C4-2B (cell line): ENCODE measurements at regions not wholly inside any gene's neighbourhood (a gene's known extent, or its start where the extent isn't known, plus 50 kb on each side); places are given as distances from the start of the nearest gene placed in this dataset.

Experiments
- H3K27ac ChIP-seq: fragments of 450-650 bp; 2 replicates; pipeline ENCODE4 v1.5.1; 2017
- ZFX ChIP-seq: fragments of 450-650 bp; IDR thresholded peaks from 2 replicates; pipeline ENCODE4 v1.6.1; 2017
- TF ChIP-seq, protein P1 (sequence below): fragments of 450-650 bp; conservative IDR thresholded peaks from 2 replicates; pipeline ENCODE4 v1.5.1; 2017; ENCODE audit warnings: mild to moderate bottlenecking

- TF ChIP-seq, protein P1, sequence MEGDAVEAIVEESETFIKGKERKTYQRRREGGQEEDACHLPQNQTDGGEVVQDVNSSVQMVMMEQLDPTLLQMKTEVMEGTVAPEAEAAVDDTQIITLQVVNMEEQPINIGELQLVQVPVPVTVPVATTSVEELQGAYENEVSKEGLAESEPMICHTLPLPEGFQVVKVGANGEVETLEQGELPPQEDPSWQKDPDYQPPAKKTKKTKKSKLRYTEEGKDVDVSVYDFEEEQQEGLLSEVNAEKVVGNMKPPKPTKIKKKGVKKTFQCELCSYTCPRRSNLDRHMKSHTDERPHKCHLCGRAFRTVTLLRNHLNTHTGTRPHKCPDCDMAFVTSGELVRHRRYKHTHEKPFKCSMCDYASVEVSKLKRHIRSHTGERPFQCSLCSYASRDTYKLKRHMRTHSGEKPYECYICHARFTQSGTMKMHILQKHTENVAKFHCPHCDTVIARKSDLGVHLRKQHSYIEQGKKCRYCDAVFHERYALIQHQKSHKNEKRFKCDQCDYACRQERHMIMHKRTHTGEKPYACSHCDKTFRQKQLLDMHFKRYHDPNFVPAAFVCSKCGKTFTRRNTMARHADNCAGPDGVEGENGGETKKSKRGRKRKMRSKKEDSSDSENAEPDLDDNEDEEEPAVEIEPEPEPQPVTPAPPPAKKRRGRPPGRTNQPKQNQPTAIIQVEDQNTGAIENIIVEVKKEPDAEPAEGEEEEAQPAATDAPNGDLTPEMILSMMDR = no peak
- H3K27ac ChIP-seq = no peak overlapping the region
Observed at GRCh38 chr21:40901691-40902090, 54.7 kb upstream of the DSCAM start.

DNA sequence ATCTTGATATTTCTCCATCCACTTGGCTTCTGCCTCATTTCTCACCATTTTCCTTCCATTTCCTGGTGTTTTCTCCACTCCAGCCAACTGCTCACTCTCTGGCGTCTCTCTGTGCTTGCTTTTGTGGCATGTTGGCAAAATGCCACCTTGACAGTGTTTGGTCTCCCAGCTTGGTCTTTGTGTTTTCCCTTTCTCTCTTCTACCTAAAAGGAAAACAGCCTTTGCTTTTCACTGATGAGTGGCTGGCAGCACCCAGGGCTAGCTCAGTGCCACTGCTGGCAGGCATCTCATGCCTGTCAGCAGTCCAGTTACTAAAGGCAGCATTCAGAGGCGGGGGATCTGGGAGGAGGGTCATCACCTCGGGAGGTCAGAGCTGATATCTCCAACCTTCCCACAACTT, 55.3 kb upstream of the DSCAM start:
- TF ChIP-seq, protein P1 = no peak
- no peak for TF ChIP-seq ZFX
- no peak overlapping the region for H3K27ac ChIP-seq

DNA sequence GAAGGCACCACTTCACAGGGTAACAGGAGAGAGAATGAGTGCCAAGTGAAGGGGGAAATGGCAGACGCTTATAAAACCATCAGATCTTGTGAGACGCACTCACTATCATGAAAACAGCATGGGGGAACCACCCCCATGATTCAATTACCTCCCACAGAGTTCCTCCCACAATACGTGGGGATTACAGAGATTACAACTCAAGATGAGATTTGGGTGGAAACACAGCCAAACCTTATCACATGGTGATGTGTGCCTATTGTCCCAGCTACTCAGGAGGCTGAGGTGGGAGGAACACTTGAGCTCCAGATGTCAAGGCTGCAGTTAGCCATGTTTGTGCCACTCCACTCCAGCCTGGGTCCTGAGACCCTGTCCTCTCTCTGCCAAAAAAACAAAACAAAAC, 56.0 kb upstream of the DSCAM start:
- no peak overlapping the region for H3K27ac ChIP-seq
- TF ChIP-seq ZFX = no peak
- TF ChIP-seq, protein P1 = no peak

DNA sequence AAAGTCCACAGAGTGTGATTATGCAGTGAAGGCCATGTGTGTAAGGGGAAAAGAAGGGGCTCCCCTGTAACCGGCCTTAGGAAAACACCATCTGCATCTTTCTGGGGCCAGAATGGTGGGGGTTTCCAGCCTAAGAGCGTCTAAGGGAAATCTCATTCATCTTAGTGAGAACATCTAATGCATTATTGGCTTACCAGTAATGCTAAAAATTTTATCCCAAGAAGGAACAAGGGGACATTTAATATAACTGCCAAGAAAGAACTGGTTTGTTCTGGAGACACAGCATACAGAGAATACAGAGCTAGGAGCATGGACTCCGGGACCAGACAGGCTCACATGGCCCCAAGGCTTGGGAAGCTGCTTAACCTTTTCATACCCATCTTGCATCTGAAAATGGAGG, 58.3 kb upstream of the DSCAM start:
- TF ChIP-seq, protein P1 = no peak
- no peak for TF ChIP-seq ZFX
- H3K27ac ChIP-seq = no peak overlapping the region

- TF ChIP-seq ZFX = no peak
- TF ChIP-seq, protein P1 = no peak
- H3K27ac ChIP-seq = no peak overlapping the region
Observed at GRCh38 chr21:40912375-40912774, 65.4 kb upstream of the DSCAM start.

DNA sequence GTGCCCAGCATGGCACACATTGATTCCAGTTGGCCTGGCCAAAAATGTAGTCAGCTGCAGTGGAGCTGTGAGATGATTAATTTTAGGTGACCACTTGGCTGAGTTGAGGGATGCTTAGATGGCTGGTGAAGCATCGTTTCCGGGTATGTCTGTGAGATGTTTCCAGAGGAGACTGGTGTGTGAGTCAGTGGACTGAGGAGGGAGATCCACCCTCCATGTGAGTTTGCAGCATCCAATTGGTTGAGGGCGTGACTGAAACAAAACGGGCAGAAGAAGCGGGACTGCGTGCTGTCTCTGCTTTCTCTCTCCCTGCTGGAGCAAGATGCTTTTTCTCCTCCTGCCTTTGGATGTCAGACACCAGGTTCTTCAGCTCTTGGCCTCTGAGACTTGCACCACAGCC, 68.2 kb upstream of the DSCAM start:
- H3K27ac ChIP-seq = no peak overlapping the region
- TF ChIP-seq ZFX = no peak
- TF ChIP-seq, protein P1 = no peak

- no peak for TF ChIP-seq ZFX
- TF ChIP-seq, protein P1 = no peak
- no peak overlapping the region for H3K27ac ChIP-seq
Observed at GRCh38 chr21:40923407-40923806, 76.4 kb upstream of the DSCAM start.
